ENCODE measurements at regions not wholly inside any gene's neighbourhood (a gene's known extent, or its start where the extent isn't known, plus 50 kb on each side); places are given as distances from the start of the nearest gene placed in this dataset.
"Not testable (repeated sequence)": the region's sequence is repeated elsewhere in the genome, so short reads cannot be mapped to it uniquely, and the experiment has no call there.

DNA sequence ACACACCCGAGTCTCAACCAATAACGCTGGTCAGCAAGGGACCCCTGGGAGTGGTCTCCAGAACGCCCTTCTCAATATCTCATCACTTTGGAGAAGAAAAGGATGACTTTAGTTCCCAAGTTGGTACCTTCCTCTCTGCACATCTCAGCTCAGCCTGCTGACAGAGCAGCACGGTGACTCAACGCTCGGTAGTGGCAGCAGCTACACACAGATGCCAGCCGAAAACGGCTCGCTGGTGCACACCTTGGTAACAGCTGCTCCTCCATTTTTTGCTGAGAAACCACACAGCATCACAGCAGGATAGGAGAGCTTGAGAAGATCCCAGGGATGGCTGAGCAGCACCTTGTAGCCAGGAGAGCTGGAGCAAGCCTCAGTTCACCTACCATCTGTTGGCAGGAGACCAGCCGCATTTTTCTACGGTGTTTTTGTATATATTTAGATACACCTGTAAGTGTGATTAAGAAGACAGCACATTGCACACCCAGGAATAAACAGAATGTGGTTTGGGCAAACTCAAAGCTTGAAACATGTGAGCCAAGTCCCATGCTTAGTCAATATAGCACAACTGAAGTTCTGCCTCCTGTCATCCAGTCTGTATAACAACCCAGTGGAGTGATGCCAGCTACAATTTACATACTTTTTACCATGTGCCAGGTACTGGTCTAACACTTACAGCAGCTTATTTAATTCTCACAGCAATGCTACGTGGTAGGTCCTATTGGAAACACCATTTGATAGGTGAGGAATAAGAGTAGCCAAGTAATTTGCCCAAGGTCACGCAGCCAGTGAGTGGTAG lies 83.8 kb upstream of the ERCC4 start:
- no peak for ATAC-seq (replicated peaks; ENCODE audit: extremely low read depth, poor library complexity, severe bottlenecking)
- H3K27ac Mint-ChIP-seq (ENCODE audit: low read depth): no peak overlapping the region
- peaks cover 44% of the 10 kb centered on the region for H3K27me3 Mint-ChIP-seq
- H3K4me3 Mint-ChIP-seq: no peak overlapping the region
- no peaks in the 10 kb centered on the region for H3K4me1 Mint-ChIP-seq
- DNase-seq (ENCODE audit: low spot score in 2 of 2): no peak
- no peaks in the 10 kb centered on the region for H3K36me3 Mint-ChIP-seq (ENCODE audit: insufficient read depth)
- peaks cover 5% of the 10 kb centered on the region for H3K9me3 Mint-ChIP-seq

GRCh38 chr16:13838401-13839190 lies 81.4 kb upstream of the ERCC4 start:
- no peak for ATAC-seq (replicated peaks; ENCODE audit: extremely low read depth, poor library complexity, severe bottlenecking)
- no peak overlapping the region for H3K27ac Mint-ChIP-seq (ENCODE audit: low read depth)
- peaks cover 5% of the 10 kb centered on the region for H3K9me3 Mint-ChIP-seq
- H3K36me3 Mint-ChIP-seq (ENCODE audit: insufficient read depth): no peaks in the 10 kb centered on the region
- no peak for DNase-seq (ENCODE audit: low spot score in 2 of 2)
- peaks cover 30% of the 10 kb centered on the region for H3K27me3 Mint-ChIP-seq
- no peaks in the 10 kb centered on the region for H3K4me1 Mint-ChIP-seq
- no peak overlapping the region for H3K4me3 Mint-ChIP-seq

- Mint-ChIP-seq H3K9me3 (peaks cover 5% of the 10 kb centered on the region), H3K27me3 (peaks cover 33% of the 10 kb centered on the region), H3K4me1 (no peaks in the 10 kb centered on the region), H3K27ac (ENCODE audit: low read depth) (no peak overlapping the region), H3K4me3 (no peak overlapping the region), H3K36me3 (ENCODE audit: insufficient read depth) (no peaks in the 10 kb centered on the region)
- DNase-seq (ENCODE audit: low spot score in 2 of 2): no peak
- no peak for ATAC-seq (replicated peaks; ENCODE audit: extremely low read depth, poor library complexity, severe bottlenecking)
These were observed 80.4 kb upstream of the ERCC4 start for GRCh38 chr16:13839577-13839976.

DNA sequence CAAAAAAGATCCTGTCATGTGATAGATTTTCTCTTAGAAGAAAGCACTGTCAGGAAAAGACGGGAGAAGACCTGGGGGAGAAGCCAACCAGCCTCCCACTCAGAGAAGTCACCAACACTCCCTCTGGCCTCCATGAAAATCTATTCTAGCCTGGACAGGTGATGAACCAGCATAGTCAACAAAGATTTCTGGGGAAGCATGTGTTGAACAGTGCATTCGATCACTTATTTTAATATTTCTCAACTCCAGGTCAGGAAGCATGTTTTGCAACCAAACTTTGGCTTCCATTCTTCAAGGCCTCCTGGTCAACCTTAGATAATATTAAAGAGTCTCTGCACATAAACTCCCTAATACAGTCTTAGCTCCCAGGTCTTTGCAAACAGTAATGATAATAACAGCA lies 74.7 kb upstream of the ERCC4 start:
- H3K36me3 Mint-ChIP-seq (ENCODE audit: insufficient read depth): no peaks in the 10 kb centered on the region
- H3K27ac Mint-ChIP-seq (ENCODE audit: low read depth): no peak overlapping the region
- peaks cover 63% of the 10 kb centered on the region for H3K27me3 Mint-ChIP-seq
- H3K9me3 Mint-ChIP-seq: no peaks in the 10 kb centered on the region
- DNase-seq (ENCODE audit: low spot score in 2 of 2): no peak
- no peaks in the 10 kb centered on the region for H3K4me1 Mint-ChIP-seq
- no peak for ATAC-seq (replicated peaks; ENCODE audit: extremely low read depth, poor library complexity, severe bottlenecking)
- H3K4me3 Mint-ChIP-seq: no peak overlapping the region

- no peaks in the 10 kb centered on the region for H3K36me3 Mint-ChIP-seq (ENCODE audit: insufficient read depth)
These were observed 71.2 kb upstream of the ERCC4 start for GRCh38 chr16:13848795-13849194.

GRCh38 chr16:13850173-13850572 lies 69.8 kb upstream of the ERCC4 start:
- H3K9me3 Mint-ChIP-seq; H3K4me3 Mint-ChIP-seq; H3K36me3 Mint-ChIP-seq (ENCODE audit: insufficient read depth); H3K27ac Mint-ChIP-seq (ENCODE audit: low read depth); DNase-seq (ENCODE audit: low spot score in 2 of 2); H3K4me1 Mint-ChIP-seq; ATAC-seq (replicated peaks; ENCODE audit: extremely low read depth, poor library complexity, severe bottlenecking): not testable (repeated sequence)
- peaks cover 41% of the 10 kb centered on the region for H3K27me3 Mint-ChIP-seq

More at GRCh38 chr16:13848795-13849194, 71.2 kb upstream of the ERCC4 start:
- Mint-ChIP-seq H3K27ac (ENCODE audit: low read depth) (no peak overlapping the region), H3K4me3 (no peak overlapping the region), H3K9me3 (peaks cover 5% of the 10 kb centered on the region), H3K4me1 (no peaks in the 10 kb centered on the region), H3K27me3 (peaks cover 51% of the 10 kb centered on the region)
- no peak for ATAC-seq (replicated peaks; ENCODE audit: extremely low read depth, poor library complexity, severe bottlenecking)
- DNase-seq (ENCODE audit: low spot score in 2 of 2): no peak

- DNase-seq (ENCODE audit: low spot score in 2 of 2) (no peak), ATAC-seq (replicated peaks; ENCODE audit: extremely low read depth, poor library complexity, severe bottlenecking) (no peak)
- Mint-ChIP-seq H3K27ac (ENCODE audit: low read depth) (no peak overlapping the region), H3K9me3 (peaks cover 5% of the 10 kb centered on the region), H3K36me3 (ENCODE audit: insufficient read depth) (no peaks in the 10 kb centered on the region), H3K4me3 (no peak overlapping the region), H3K4me1 (no peaks in the 10 kb centered on the region), H3K27me3 (peaks cover 22% of the 10 kb centered on the region)
These were observed 67.1 kb upstream of the ERCC4 start for GRCh38 chr16:13852827-13853226.

- ATAC-seq (replicated peaks; ENCODE audit: extremely low read depth, poor library complexity, severe bottlenecking) (no peak), DNase-seq (ENCODE audit: low spot score in 2 of 2) (no peak)
- H3K27ac Mint-ChIP-seq (ENCODE audit: low read depth): no peak overlapping the region
- peaks cover 3% of the 10 kb centered on the region for H3K9me3 Mint-ChIP-seq
- no peaks in the 10 kb centered on the region for H3K36me3 Mint-ChIP-seq (ENCODE audit: insufficient read depth)
- no peak overlapping the region for H3K4me3 Mint-ChIP-seq
- H3K27me3 Mint-ChIP-seq: peaks cover 17% of the 10 kb centered on the region
- no peaks in the 10 kb centered on the region for H3K4me1 Mint-ChIP-seq
These were observed 63.6 kb upstream of the ERCC4 start for GRCh38 chr16:13856398-13856797.

- H3K4me1 Mint-ChIP-seq: no peaks in the 10 kb centered on the region
- ATAC-seq (replicated peaks; ENCODE audit: extremely low read depth, poor library complexity, severe bottlenecking) (no peak), DNase-seq (ENCODE audit: low spot score in 2 of 2) (no peak)
These were observed 63.0 kb upstream of the ERCC4 start for GRCh38 chr16:13856811-13857511.

GRCh38 chr16:13858873-13859580 lies 60.9 kb upstream of the ERCC4 start:
- no peaks in the 10 kb centered on the region for H3K9me3 Mint-ChIP-seq

More at GRCh38 chr16:13856811-13857511, 63.0 kb upstream of the ERCC4 start:
- Mint-ChIP-seq H3K9me3 (no peaks in the 10 kb centered on the region), H3K27ac (ENCODE audit: low read depth) (no peak overlapping the region), H3K36me3 (ENCODE audit: insufficient read depth) (no peaks in the 10 kb centered on the region), H3K4me3 (no peak overlapping the region), H3K27me3 (peaks cover 17% of the 10 kb centered on the region)

GRCh38 chr16:13863075-13863765 lies 56.7 kb upstream of the ERCC4 start:
- Mint-ChIP-seq H3K9me3 (no peaks in the 10 kb centered on the region), H3K27me3 (peaks cover 19% of the 10 kb centered on the region), H3K27ac (ENCODE audit: low read depth) (no peak overlapping the region), H3K4me1 (no peaks in the 10 kb centered on the region), H3K36me3 (ENCODE audit: insufficient read depth) (no peaks in the 10 kb centered on the region), H3K4me3 (no peak overlapping the region)
- ATAC-seq (replicated peaks; ENCODE audit: extremely low read depth, poor library complexity, severe bottlenecking) (no peak), DNase-seq (ENCODE audit: low spot score in 2 of 2) (no peak)

More at GRCh38 chr16:13858873-13859580, 60.9 kb upstream of the ERCC4 start:
- Mint-ChIP-seq H3K27me3 (peaks cover 17% of the 10 kb centered on the region), H3K4me1 (no peaks in the 10 kb centered on the region), H3K4me3 (no peak overlapping the region), H3K27ac (ENCODE audit: low read depth) (no peak overlapping the region), H3K36me3 (ENCODE audit: insufficient read depth) (no peaks in the 10 kb centered on the region)
- ATAC-seq (replicated peaks; ENCODE audit: extremely low read depth, poor library complexity, severe bottlenecking): no peak
- DNase-seq (ENCODE audit: low spot score in 2 of 2): no peak

DNA sequence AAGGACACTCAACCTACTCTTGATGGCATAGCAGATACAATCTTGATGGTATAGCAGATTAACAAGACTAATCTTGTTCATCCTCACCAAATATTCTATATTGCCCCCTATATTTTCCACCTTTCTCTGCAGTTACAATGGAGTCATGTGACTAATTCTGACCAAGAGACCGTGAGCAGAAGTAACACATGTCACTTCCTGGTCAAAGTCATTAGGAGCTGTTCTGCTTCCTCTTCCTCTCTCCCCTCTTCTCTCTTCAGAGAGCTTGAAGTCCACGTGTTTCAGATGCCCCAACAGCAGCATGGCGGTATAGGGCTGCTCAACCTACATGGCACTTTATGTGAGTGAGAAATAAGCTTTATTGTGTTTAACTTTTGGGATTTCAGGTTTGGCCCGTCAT lies 55.3 kb upstream of the ERCC4 start:
- H3K4me1 Mint-ChIP-seq: no peaks in the 10 kb centered on the region
- no peaks in the 10 kb centered on the region for H3K36me3 Mint-ChIP-seq (ENCODE audit: insufficient read depth)
- H3K9me3 Mint-ChIP-seq: no peaks in the 10 kb centered on the region
- ATAC-seq (replicated peaks; ENCODE audit: extremely low read depth, poor library complexity, severe bottlenecking): no peak
- H3K27ac Mint-ChIP-seq (ENCODE audit: low read depth): no peak overlapping the region
- DNase-seq (ENCODE audit: low spot score in 2 of 2): no peak
- no peak overlapping the region for H3K4me3 Mint-ChIP-seq
- peaks cover 29% of the 10 kb centered on the region for H3K27me3 Mint-ChIP-seq
